ENCODE measurements at regions not wholly inside any gene's neighbourhood (a gene's known extent, or its start where the extent isn't known, plus 50 kb on each side); places are given as distances from the start of the nearest gene placed in this dataset.

DNA sequence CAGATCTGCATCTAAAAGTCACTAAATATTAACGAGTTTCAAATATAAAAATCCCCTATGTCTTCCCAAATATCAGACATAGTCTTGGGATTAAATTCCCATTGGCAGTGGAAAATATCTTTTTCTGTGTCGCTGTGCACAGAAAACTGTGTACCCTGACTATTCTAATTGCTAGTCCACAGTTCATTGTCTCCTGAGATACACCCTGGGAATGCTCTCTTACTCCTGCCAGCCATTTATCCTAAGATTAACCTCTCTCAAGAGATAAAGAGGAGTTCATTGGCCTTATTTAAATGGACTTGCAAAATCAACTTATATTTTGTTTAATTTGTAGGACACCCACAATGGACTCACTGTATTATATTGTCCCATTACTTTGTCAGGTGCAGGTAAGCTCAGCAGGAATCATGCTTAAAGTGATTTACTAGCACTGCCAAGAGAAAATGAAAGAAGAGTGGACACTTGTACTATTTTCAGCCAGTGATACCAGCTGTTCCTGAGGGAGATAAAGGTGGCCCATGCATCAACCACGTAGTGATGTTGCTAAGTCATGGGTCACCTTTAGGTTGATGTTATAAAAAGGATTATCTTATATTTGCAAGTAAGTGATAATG, 553.8 kb downstream of the PIK3C3 start:
- TF ChIP-seq POLR2AphosphoS5 (IDR thresholded peaks at IDR 0.05; ENCODE audit: borderline replicate concordance, low read depth, low read length) (no peak), EZH2 (IDR thresholded peaks at IDR 0.05) (no peak), FOXP2 (optimal IDR thresholded peaks at IDR 0.05; ENCODE audit: control extremely low read depth, extremely low read length, insufficient read depth) (no peak)

Data from SK-N-MC (cell line).